ENCODE measurements at regions not wholly inside any gene's neighbourhood (a gene's known extent, or its start where the extent isn't known, plus 50 kb on each side); places are given as distances from the start of the nearest gene placed in this dataset.
"Not testable (repeated sequence)": the region's sequence is repeated elsewhere in the genome, so short reads cannot be mapped to it uniquely, and the experiment has no call there.

GRCh38 chr6:44002067-44002592 is 125.1 kb downstream of the MRPL14 start:
- WGBS, 2 donors, result 3 to 10% methylated on average over 2 to 7 of the region's 37 CpGs
- Histone ChIP-seq H3K27me3 (peaks cover 0 to 66% (median 3%) of the 10 kb centered on the region in 4 donors), H3K36me3 (no peaks in the 10 kb centered on the region), H3K4me1 (peaks cover 14 to 19% (median 17%) of the 10 kb centered on the region in 3 donors), H3K4me3 (peak overlapping the region; percentile 19 to 58 (median 39)), H3K9me3 (no peaks in the 10 kb centered on the region), H3K27ac (no peak overlapping the region)
- DNase-seq, result no peak
- no peak for TF ChIP-seq POLR2A (IDR thresholded peaks at IDR 0.05)
- no peak for TF ChIP-seq CTCF (IDR thresholded peaks at IDR 0.05)
- intact Hi-C loops (cut with DNase I), result no loop called here

GRCh38 chr6:44001318-44002066 is 125.8 kb downstream of the MRPL14 start:
- 23 to 45% methylated on average over 4 to 8 of the region's 12 CpGs for WGBS, 2 donors
- DNase-seq, result no peak
- TF ChIP-seq CTCF (IDR thresholded peaks at IDR 0.05) (peak in 2 of 6 experiments; percentile 16 to 37), POLR2A (IDR thresholded peaks at IDR 0.05) (no peak)
- Histone ChIP-seq H3K4me3 (peak overlapping the region in 2 of 4 donors; percentile 45 to 58), H3K27ac (no peak overlapping the region), H3K4me1 (peaks cover 14 to 19% (median 17%) of the 10 kb centered on the region in 3 donors), H3K36me3 (no peaks in the 10 kb centered on the region), H3K9me3 (no peaks in the 10 kb centered on the region), H3K27me3 (peaks cover 0 to 62% (median 3%) of the 10 kb centered on the region in 4 donors)
- intact Hi-C loops (cut with DNase I), result no loop called here

GRCh38 chr6:44000164-44000842 is 126.9 kb downstream of the MRPL14 start:
- intact Hi-C loops (cut with DNase I), result no loop called here
- H3K9me3 ChIP-seq, result no peaks in the 10 kb centered on the region
- peaks cover 0 to 53% (median 3%) of the 10 kb centered on the region in 4 donors for H3K27me3 ChIP-seq
- H3K4me3 ChIP-seq, result no peak overlapping the region
- 64 to 66% methylated on average over 6 to 11 of the region's 14 CpGs for WGBS, 2 donors
- no peaks in the 10 kb centered on the region for H3K36me3 ChIP-seq
- no peak overlapping the region for H3K27ac ChIP-seq
- TF ChIP-seq CTCF (IDR thresholded peaks at IDR 0.05) (no peak), POLR2A (IDR thresholded peaks at IDR 0.05) (no peak)
- DNase-seq, result no peak
- H3K4me1 ChIP-seq, result peaks cover 14 to 19% (median 17%) of the 10 kb centered on the region in 3 donors

- Histone ChIP-seq H3K4me1 (peaks cover 14 to 19% (median 17%) of the 10 kb centered on the region in 3 donors), H3K4me3 (no peak overlapping the region), H3K27ac (no peak overlapping the region), H3K36me3 (no peaks in the 10 kb centered on the region), H3K27me3 (peaks cover 0 to 46% (median 3%) of the 10 kb centered on the region in 4 donors), H3K9me3 (no peaks in the 10 kb centered on the region)
- DNase-seq, result no peak
- TF ChIP-seq POLR2A (IDR thresholded peaks at IDR 0.05) (no peak), CTCF (IDR thresholded peaks at IDR 0.05) (no peak)
- intact Hi-C loops (cut with DNase I), result no loop called here
- WGBS, 2 donors, result 80 to 88% methylated on average over 3 to 4 of the region's 4 CpGs
Observed at GRCh38 chr6:43999628-44000027, 127.6 kb downstream of the MRPL14 start.

GRCh38 chr6:43998592-43999243 is 128.5 kb downstream of the MRPL14 start:
- DNase-seq; H3K9me3 ChIP-seq; intact Hi-C loops (cut with DNase I); H3K27ac ChIP-seq; H3K36me3 ChIP-seq; H3K4me3 ChIP-seq: not testable (repeated sequence)
- Histone ChIP-seq H3K27me3 (peaks cover 0 to 37% (median 3%) of the 10 kb centered on the region in 4 donors), H3K4me1 (peaks cover 14 to 19% (median 17%) of the 10 kb centered on the region in 3 donors)
- WGBS, 2 donors, result 84 to 93% methylated on average over 9 to 16 of the region's 24 CpGs

GRCh38 chr6:43997990-43998585 is 129.2 kb downstream of the MRPL14 start:
- DNase-seq; H3K9me3 ChIP-seq; H3K27ac ChIP-seq; H3K4me3 ChIP-seq; intact Hi-C loops (cut with DNase I); H3K36me3 ChIP-seq: not testable (repeated sequence)
- H3K27me3 ChIP-seq, result peaks cover 0 to 30% (median 3%) of the 10 kb centered on the region in 4 donors
- peaks cover 13 to 17% (median 16%) of the 10 kb centered on the region in 3 donors for H3K4me1 ChIP-seq
- 80% methylated on average over 1 of the region's 35 CpGs; no CpG with 5 or more reads in 1 of the 2 donors for WGBS, 2 donors

Data from esophagus squamous epithelium (tissue), 5 donors.